H1 (cell line): ENCODE measurements at regions not wholly inside any gene's neighbourhood (a gene's known extent, or its start where the extent isn't known, plus 50 kb on each side); places are given as distances from the start of the nearest gene placed in this dataset.

Experiments used
- CTCF ChIA-PET: fragments of 300-600 bp; sonication (Branson Sonifier 250); formaldehyde crosslinking; loops from one replicate; lab custom pipeline; 2021; ENCODE audit not compliant: partially characterized antibody; lab: Charles Lee
- POLR2A ChIA-PET: fragments of 300-600 bp; sonication (Branson Sonifier 250); formaldehyde crosslinking; loops from one replicate; lab custom pipeline; 2021; ENCODE audit warnings: inconsistent platforms; ENCODE audit not compliant: partially characterized antibody; lab: Charles Lee
- DNase-seq, 2 experiments: peaks; one replicate each; pipeline versions ENCODE4 v3.0.0 to v3.0.0-alpha.2; 2010 to 2022; ENCODE audit warnings: low spot score in 2 of 2, low read depth in 1 of 2, mixed read lengths in 1 of 2
- FAIRE-seq: peaks from 2 replicates; lab custom pipeline; 2011; peaks lifted over from hg19 to GRCh38; lab: Jason Lieb, UNC
- H2AFZ ChIP-seq: 2 replicates; pipeline ENCODE4 v1.8.1; 2012; ENCODE audit warnings: low read length, inconsistent platforms
- H2AK5ac ChIP-seq: 2 replicates; pipeline ENCODE4 v1.6.1; 2013; ENCODE audit warnings: low read depth, low read length
- H2BK120ac ChIP-seq: replicated peaks from 2 replicates; pipeline ENCODE3; 2013; ENCODE audit warnings: low read depth, low read length, inconsistent platforms
- H2BK12ac ChIP-seq: 2 replicates; pipeline ENCODE4 v1.6.1; 2013; ENCODE audit warnings: low read depth, low read length
- H2BK15ac ChIP-seq: 2 replicates; pipeline ENCODE4 v1.6.1; 2013; ENCODE audit warnings: low read length
- H2BK20ac ChIP-seq: 2 replicates; pipeline ENCODE4 v1.6.1; 2013; ENCODE audit warnings: low read length
- H2BK5ac ChIP-seq: 2 replicates; pipeline ENCODE4 v1.6.1; 2013; ENCODE audit warnings: low read depth, low read length
- H3K14ac ChIP-seq: 2 replicates; pipeline ENCODE4 v1.6.1; 2013; ENCODE audit warnings: inconsistent platforms; ENCODE audit not compliant: insufficient read length
- H3K18ac ChIP-seq: 2 replicates; pipeline ENCODE4 v1.6.1; 2013; ENCODE audit warnings: low read length; ENCODE audit errors: extremely low read depth
- H3K23ac ChIP-seq: 2 replicates; pipeline ENCODE4 v1.6.1; 2013; ENCODE audit warnings: inconsistent platforms; ENCODE audit not compliant: insufficient read length
- H3K23me2 ChIP-seq: 2 replicates; pipeline ENCODE4 v1.6.1; 2013; ENCODE audit warnings: low read depth, low read length
- H3K27ac ChIP-seq: 2 replicates; pipeline ENCODE4 v1.6.1; 2011; ENCODE audit warnings: low read depth, low read length, inconsistent platforms
- H3K27me3 ChIP-seq, 4 experiments: replicated peaks in 1 of 4; 1 replicate in 1 of 4; 2 replicates in 3 of 4; pipeline versions ENCODE4 v1.6.1 to v1.8.1; 2011 to 2013; ENCODE audit warnings: low read length in 3 of 4, mild to moderate bottlenecking in 3 of 4, inconsistent platforms in 2 of 4, mixed read lengths in 2 of 4, moderate library complexity in 1 of 4; ENCODE audit not compliant: control insufficient read depth in 3 of 4, insufficient read depth in 3 of 4; ENCODE audit errors: extremely low read depth in 1 of 4
- H3K36me3 ChIP-seq, 4 experiments: 2 replicates each; pipeline versions ENCODE4 v1.6.1 to v1.8.1; 2011 to 2013; ENCODE audit warnings: mild to moderate bottlenecking in 4 of 4, low read length in 3 of 4, moderate library complexity in 2 of 4, control low read depth in 1 of 4, inconsistent platforms in 1 of 4; ENCODE audit not compliant: insufficient read depth in 4 of 4, control insufficient read depth in 2 of 4
- H3K4ac ChIP-seq: replicated peaks from 2 replicates; pipeline ENCODE3; 2013; ENCODE audit warnings: low read length, low read depth, mixed read lengths, inconsistent platforms; ENCODE audit not compliant: insufficient read length
- H3K4me1 ChIP-seq, 4 experiments: replicated peaks in 1 of 4; 1 replicate in 1 of 4; 2 replicates in 3 of 4; pipeline versions ENCODE4 v1.6.1 to v1.8.1; 2011 to 2013; ENCODE audit warnings: low read length in 3 of 4, inconsistent platforms in 2 of 4, mixed read lengths in 1 of 4; ENCODE audit not compliant: insufficient read depth in 4 of 4, control insufficient read depth in 3 of 4
- H3K4me2 ChIP-seq, 2 experiments: 2 replicates each; pipeline versions ENCODE4 v1.6.1 to v1.8.1; 2011 to 2013; ENCODE audit warnings: low read depth in 2 of 2, low read length in 2 of 2, control low read depth in 1 of 2, inconsistent platforms in 1 of 2, mild to moderate bottlenecking in 1 of 2; ENCODE audit not compliant: insufficient read depth in 1 of 2
- H3K4me3 ChIP-seq, 4 experiments: fragments of 200-600, 300-600 bp in 1 of 4; sonication (generic), shearing (Covaris generic), sonication (Bioruptor Twin) in 1 of 4; 2 replicates each; pipeline versions ENCODE4 v1.5.1 to v1.8.1; 2011 to 2016; ENCODE audit warnings: low read length in 4 of 4, low read depth in 3 of 4, control low read depth in 2 of 4, inconsistent platforms in 2 of 4, mild to moderate bottlenecking in 2 of 4, mixed read lengths in 1 of 4, moderate library complexity in 1 of 4; ENCODE audit not compliant: insufficient read depth in 2 of 4; ENCODE audit errors: extremely low read depth in 1 of 4
- H3K56ac ChIP-seq: replicated peaks from 2 replicates; pipeline ENCODE3; 2013; ENCODE audit warnings: low read depth, mild to moderate bottlenecking, mixed read lengths, low read length, inconsistent platforms; ENCODE audit not compliant: insufficient read length
- H3K79me1 ChIP-seq: 2 replicates; pipeline ENCODE4 v1.6.1; 2013; ENCODE audit warnings: low read depth, low read length, control low read depth
- H3K79me2 ChIP-seq, 2 experiments: 2 replicates each; pipeline versions ENCODE4 v1.6.1 to v1.8.1; 2012 to 2013; ENCODE audit warnings: low read length in 2 of 2, mild to moderate bottlenecking in 2 of 2, inconsistent platforms in 1 of 2; ENCODE audit not compliant: insufficient read depth in 2 of 2, control insufficient read depth in 1 of 2
- H3K9ac ChIP-seq, 4 experiments: replicated peaks in 1 of 4; 1 replicate in 1 of 4; 2 replicates in 3 of 4; pipeline versions ENCODE4 v1.6.1 to v1.8.1; 2011 to 2013; ENCODE audit warnings: low read depth in 3 of 4, low read length in 3 of 4, control low read depth in 2 of 4, mild to moderate bottlenecking in 2 of 4, moderate library complexity in 2 of 4, inconsistent platforms in 1 of 4; ENCODE audit errors: extremely low read depth in 1 of 4
- H3K9me3 ChIP-seq, 2 experiments: 2 replicates each; pipeline versions ENCODE4 v1.6.1 to v1.8.1; 2012 to 2013; ENCODE audit warnings: mild to moderate bottlenecking in 2 of 2, moderate library complexity in 2 of 2, control low read depth in 1 of 2, inconsistent platforms in 1 of 2, low read depth in 1 of 2, low read length in 1 of 2, mixed read lengths in 1 of 2; ENCODE audit not compliant: insufficient read depth in 2 of 2
- H4K20me1 ChIP-seq, 2 experiments: replicated peaks in 1 of 2; 2 replicates each; pipeline versions ENCODE3 to v1.8.1; 2011 to 2013; ENCODE audit warnings: inconsistent platforms in 2 of 2, low read length in 2 of 2, mild to moderate bottlenecking in 1 of 2; ENCODE audit not compliant: insufficient read depth in 2 of 2, control insufficient read depth in 1 of 2
- H4K5ac ChIP-seq: 2 replicates; pipeline ENCODE4 v1.6.1; 2013; ENCODE audit warnings: low read length, low read depth, mixed read lengths, inconsistent platforms; ENCODE audit not compliant: insufficient read length
- H4K8ac ChIP-seq: 2 replicates; pipeline ENCODE4 v1.8.0; 2013; ENCODE audit warnings: mild to moderate bottlenecking, moderate library complexity, low read length, inconsistent platforms; ENCODE audit not compliant: insufficient read depth; ENCODE audit errors: extremely low read depth
- H4K91ac ChIP-seq: replicated peaks from 2 replicates; pipeline ENCODE3; 2013; ENCODE audit warnings: low read length, mixed read lengths, inconsistent platforms; ENCODE audit not compliant: insufficient read length
- KDM5A ChIP-seq: fragments of 200-600 bp; IDR thresholded peaks from 2 replicates; pipeline ENCODE4 v1.7.1; 2012; ENCODE audit warnings: mild to moderate bottlenecking, low read length, inconsistent platforms, mixed read lengths
- MAFK ChIP-seq: IDR thresholded peaks from 2 replicates; pipeline ENCODE4 v1.6.1; 2012; ENCODE audit warnings: low read depth, mild to moderate bottlenecking, improper control_type of control experiment, low read length
- TAF1 ChIP-seq: IDR thresholded peaks from 2 replicates; pipeline ENCODE4 v1.6.1; 2011; ENCODE audit warnings: mild to moderate bottlenecking, low read depth, low read length
- WGBS, 2 experiments: shearing (Covaris generic) in 1 of 2; methylation state at CpG; one replicate each; pipeline versions ENCODE4 v1.1.6 to v1.1.7; 2013 to 2015; ENCODE audit warnings: low lambda C conversion rate in 2 of 2, mixed read lengths in 2 of 2, inconsistent platforms in 1 of 2, low coverage in 1 of 2, missing lambda C conversion rate in 1 of 2; ENCODE audit not compliant: insufficient replicate concordance in 2 of 2, insufficient coverage in 1 of 2, insufficient read length in 1 of 2; ENCODE audit errors: extremely low coverage in 1 of 2, missing lambda C conversion rate in 1 of 2; 5-methylcytosine and 5-hydroxymethylcytosine counted together

DNA sequence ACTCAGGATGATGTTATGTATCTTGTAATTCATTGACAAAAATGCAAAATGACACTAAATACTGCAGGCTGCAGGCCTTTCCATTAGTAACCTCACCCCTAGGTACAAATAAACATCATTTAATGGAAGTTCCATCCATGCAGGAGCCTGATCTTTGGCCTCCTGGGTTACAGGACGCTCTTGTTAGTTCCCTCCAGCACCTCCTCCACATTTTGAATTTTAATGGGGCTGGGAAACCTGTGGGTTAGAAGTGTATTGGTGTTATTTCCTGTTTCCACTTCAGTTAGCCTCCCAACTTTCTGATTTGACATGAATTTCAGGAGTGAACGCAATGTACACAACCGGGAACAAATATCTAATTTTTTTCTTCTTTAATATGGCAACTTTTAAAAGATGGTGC lies 237.1 kb upstream of the ARGLU1 start:
- no peak overlapping the region for H2BK5ac ChIP-seq
- H3K4me2 ChIP-seq, result no peak overlapping the region
- no peak overlapping the region for H3K14ac ChIP-seq
- H2AFZ ChIP-seq, result no peak overlapping the region
- no peak overlapping the region for H2BK20ac ChIP-seq
- no peaks in the 10 kb centered on the region for H3K79me2 ChIP-seq
- DNase-seq (no peak), FAIRE-seq (peak; percentile 32)
- H3K27me3 ChIP-seq, result no peaks in the 10 kb centered on the region
- H3K4me3 ChIP-seq, result no peak overlapping the region
- no peak overlapping the region for H4K91ac ChIP-seq
- H3K23ac ChIP-seq, result no peak overlapping the region
- H3K36me3 ChIP-seq, result no peaks in the 10 kb centered on the region
- no peak overlapping the region for H3K27ac ChIP-seq
- H2AK5ac ChIP-seq, result no peak overlapping the region
- no peak overlapping the region for H2BK12ac ChIP-seq
- WGBS, 2 experiments, result 68% methylated on average over 3 of the region's 3 CpGs; no CpG with 5 or more reads in 1 of the 2 experiments
- H3K4me1 ChIP-seq, result peaks cover 0 to 7% (median 6%) of the 10 kb centered on the region in 4 experiments; a peak in 5 of 7 replicates
- no peak overlapping the region for H3K4ac ChIP-seq
- H4K20me1 ChIP-seq, result no peaks in the 10 kb centered on the region
- POLR2A ChIA-PET, result interaction anchor here (1.0 kb wide), 1 partner anchor 8 kb away, joined by 3 read pairs; no protein-coding TSS in a partner anchor
- no peak overlapping the region for H2BK15ac ChIP-seq
- no peak overlapping the region for H3K56ac ChIP-seq
- H3K79me1 ChIP-seq, result no peaks in the 10 kb centered on the region
- CTCF ChIA-PET, result interaction anchor here (0.7 kb wide), 1 partner anchor 92 kb away, joined by 3 read pairs; no protein-coding TSS in a partner anchor
- H4K8ac ChIP-seq, result no peak overlapping the region
- TF ChIP-seq MAFK (no peak), TAF1 (no peak), KDM5A (no peak)
- H3K18ac ChIP-seq, result no peak overlapping the region
- H3K9ac ChIP-seq, result no peak overlapping the region
- no peak overlapping the region for H2BK120ac ChIP-seq
- H4K5ac ChIP-seq, result no peak overlapping the region
- H3K23me2 ChIP-seq, result no peaks in the 10 kb centered on the region
- H3K9me3 ChIP-seq, result no peaks in the 10 kb centered on the region
